Neural cell (in vitro differentiated cells): ENCODE measurements at regions not wholly inside any gene's neighbourhood (a gene's known extent, or its start where the extent isn't known, plus 50 kb on each side); places are given as distances from the start of the nearest gene placed in this dataset.
A peak's percentile ranks its signal among the peaks of the same experiment; 100 is the strongest.

Experiments
- H2AFZ ChIP-seq: fragments of 200-600, 300-800 bp; sonication (generic), shearing (Covaris generic); 2 replicates; pipeline ENCODE4 v1.6.0; 2014; ENCODE audit warnings: low read depth, mild to moderate bottlenecking, antibody characterized with exemption, low read length, moderate library complexity
- H3F3A ChIP-seq: fragments of 200-600 bp; shearing (Covaris generic); 2 replicates; pipeline ENCODE4 v1.6.1; 2016; ENCODE audit warnings: mild to moderate bottlenecking, moderate library complexity, mixed read lengths, antibody characterized with exemption, low read length; ENCODE audit not compliant: insufficient read depth, poor library complexity, severe bottlenecking
- H3K27ac ChIP-seq: fragments of 200-600, 300-800 bp; sonication (generic), shearing (Covaris generic); 2 replicates; pipeline ENCODE4 v1.5.1; 2014; ENCODE audit warnings: mild to moderate bottlenecking, low read length, moderate library complexity
- H3K27me3 ChIP-seq: fragments of 300-800, 200-600 bp; sonication (generic), shearing (Covaris generic); 2 replicates; pipeline ENCODE4 v1.6.0; 2014; ENCODE audit warnings: mild to moderate bottlenecking, low read depth, low read length, moderate library complexity; ENCODE audit not compliant: insufficient read depth
- H3K36me3 ChIP-seq: fragments of 300-800, 200-600 bp; sonication (generic), shearing (Covaris generic); 2 replicates; pipeline ENCODE4 v1.5.1; 2014; ENCODE audit warnings: mild to moderate bottlenecking, antibody characterized with exemption, low read length, moderate library complexity; ENCODE audit not compliant: insufficient read depth
- H3K4me2 ChIP-seq: fragments of 300-800, 200-600 bp; sonication (generic), shearing (Covaris generic); 2 replicates; pipeline ENCODE4 v1.6.0; 2014; ENCODE audit warnings: mild to moderate bottlenecking, low read length
- H3K4me3 ChIP-seq: fragments of 300-800, 200-600 bp; sonication (generic), shearing (Covaris generic); 2 replicates; pipeline ENCODE4 v1.5.1; 2014; ENCODE audit warnings: mild to moderate bottlenecking, low read length, moderate library complexity
- H3K79me2 ChIP-seq: fragments of 200-600 bp; shearing (Covaris generic); replicated peaks from 2 replicates; pipeline ENCODE4 v1.6.0; 2014; ENCODE audit warnings: mild to moderate bottlenecking, low read length, moderate library complexity; ENCODE audit not compliant: insufficient read depth
- H3K9ac ChIP-seq: fragments of 300-800, 200-600 bp; sonication (generic), shearing (Covaris generic); 2 replicates; pipeline ENCODE4 v1.6.1; 2016; ENCODE audit warnings: mild to moderate bottlenecking, low read length, mixed read lengths
- H3K9me2 ChIP-seq: fragments of 200-600 bp; shearing (Covaris generic); 2 replicates; pipeline ENCODE4 v1.6.1; 2016; ENCODE audit warnings: mild to moderate bottlenecking, low read length, mixed read lengths; ENCODE audit not compliant: insufficient read depth
- H3K9me3 ChIP-seq: fragments of 200-600, 300-800 bp; sonication (generic), shearing (Covaris generic); 2 replicates; pipeline ENCODE4 v1.6.1; 2016; ENCODE audit warnings: mild to moderate bottlenecking, mixed run types, low read length, moderate library complexity, mixed read lengths
- H4K20me1 ChIP-seq: fragments of 200-600 bp; shearing (Covaris generic); 2 replicates; pipeline ENCODE4 v1.6.1; 2016; ENCODE audit warnings: mild to moderate bottlenecking, mixed run types; ENCODE audit not compliant: insufficient read depth
- CTCF ChIP-seq: fragments of 450-650 bp; IDR thresholded peaks from 2 replicates; pipeline ENCODE4 v1.5.1; 2014; ENCODE audit warnings: antibody characterized with exemption, mild to moderate bottlenecking, moderate library complexity; ENCODE audit not compliant: poor library complexity, severe bottlenecking
- EP300 ChIP-seq: fragments of 450-650 bp; conservative IDR thresholded peaks from 2 replicates; pipeline ENCODE4 v1.6.1; 2014; ENCODE audit warnings: antibody characterized with exemption, mild to moderate bottlenecking, moderate library complexity; ENCODE audit not compliant: poor library complexity, severe bottlenecking
- EZH2 ChIP-seq: fragments of 200-600, 300-800 bp; shearing (Covaris generic), sonication (generic); IDR thresholded peaks from 2 replicates; pipeline ENCODE4 v1.6.1; 2014; ENCODE audit warnings: antibody characterized with exemption, low read length, borderline replicate concordance, mild to moderate bottlenecking; ENCODE audit not compliant: insufficient read depth, poor library complexity, severe bottlenecking
- MXI1 ChIP-seq: fragments of 450-650 bp; conservative IDR thresholded peaks from 2 replicates; pipeline ENCODE4 v1.6.1; 2014; ENCODE audit warnings: antibody characterized with exemption, mild to moderate bottlenecking; ENCODE audit not compliant: poor library complexity, severe bottlenecking
- POLR2AphosphoS5 ChIP-seq: IDR thresholded peaks from 2 replicates; pipeline ENCODE4 v1.6.1; 2012
- RAD21 ChIP-seq: fragments of 450-650 bp; conservative IDR thresholded peaks from 2 replicates; pipeline ENCODE4 v1.6.1; 2014; ENCODE audit warnings: antibody characterized with exemption, mild to moderate bottlenecking, moderate library complexity
- REST ChIP-seq: IDR thresholded peaks from 2 replicates; pipeline ENCODE4 v1.6.1; 2012; ENCODE audit warnings: borderline replicate concordance
- SMC3 ChIP-seq: fragments of 450-650 bp; conservative IDR thresholded peaks from 2 replicates; pipeline ENCODE4 v1.6.1; 2014; ENCODE audit warnings: antibody characterized with exemption, mild to moderate bottlenecking, moderate library complexity; ENCODE audit not compliant: poor library complexity
- TAF1 ChIP-seq: IDR thresholded peaks from 2 replicates; pipeline ENCODE4 v1.6.1; 2012; ENCODE audit warnings: low read depth

GRCh38 chr1:34433099-34433498, 256.4 kb downstream of the C1orf94 start:
- TF ChIP-seq EP300 (peak; percentile 94), POLR2AphosphoS5 (peak; percentile 39), CTCF (no peak)
- Histone ChIP-seq H3F3A (no peaks in the 10 kb centered on the region), H3K79me2 (no peaks in the 10 kb centered on the region), H4K20me1 (no peaks in the 10 kb centered on the region), H3K27ac (peak overlapping the region; percentile 82), H3K9me3 (no peaks in the 10 kb centered on the region), H3K9ac (peak overlapping the region; percentile 35), H3K27me3 (no peaks in the 10 kb centered on the region), H3K4me3 (peak overlapping the region; percentile 19), H3K4me2 (no peak overlapping the region), H3K36me3 (no peaks in the 10 kb centered on the region), H3K9me2 (no peaks in the 10 kb centered on the region), H2AFZ (peak overlapping the region; percentile 10)

- Histone ChIP-seq H3K9me2 (no peaks in the 10 kb centered on the region), H3K36me3 (no peaks in the 10 kb centered on the region), H3K79me2 (no peaks in the 10 kb centered on the region), H3K4me3 (no peak overlapping the region), H3K9me3 (no peaks in the 10 kb centered on the region), H3K27ac (no peak overlapping the region), H4K20me1 (no peaks in the 10 kb centered on the region), H3F3A (no peaks in the 10 kb centered on the region), H2AFZ (no peak overlapping the region), H3K27me3 (no peaks in the 10 kb centered on the region), H3K4me2 (no peak overlapping the region), H3K9ac (no peak overlapping the region)
- TF ChIP-seq TAF1 (no peak), RAD21 (no peak), SMC3 (no peak), EP300 (no peak), REST (no peak), CTCF (no peak), EZH2 (no peak), MXI1 (no peak), POLR2AphosphoS5 (no peak)
Observed at GRCh38 chr1:34436836-34437235, 260.1 kb downstream of the C1orf94 start.
